MM.1S (cell line): ENCODE measurements at regions not wholly inside any gene's neighbourhood (a gene's known extent, or its start where the extent isn't known, plus 50 kb on each side); places are given as distances from the start of the nearest gene placed in this dataset.

Source experiments
- DNase-seq: peaks from one replicate; pipeline ENCODE4 v3.0.0-alpha.2; 2015
- H2AFZ ChIP-seq: fragments of 300-600 bp; sonication (generic); 2 replicates; pipeline ENCODE4 v1.6.0; 2016; ENCODE audit warnings: antibody characterized with exemption, low read length
- H3F3A ChIP-seq: fragments of 300-600 bp; sonication (generic); 2 replicates; pipeline ENCODE4 v1.6.1; 2016; ENCODE audit warnings: mild to moderate bottlenecking, antibody characterized with exemption, low read length, moderate library complexity, mixed read lengths; ENCODE audit not compliant: insufficient read depth
- H3K27ac ChIP-seq: fragments of 300-600 bp; sonication (generic); 2 replicates; pipeline ENCODE4 v1.5.1; 2016; ENCODE audit warnings: mild to moderate bottlenecking, low read length
- H3K27me3 ChIP-seq: fragments of 300-600 bp; sonication (generic); replicated peaks from 2 replicates; pipeline ENCODE4 v1.6.0; 2016; ENCODE audit warnings: low read length; ENCODE audit not compliant: insufficient read depth
- H3K36me3 ChIP-seq: fragments of 300-600 bp; sonication (generic); replicated peaks from 2 replicates; pipeline ENCODE4 v1.6.1; 2016; ENCODE audit warnings: mild to moderate bottlenecking, low read length, mixed read lengths; ENCODE audit not compliant: insufficient read depth
- H3K4me1 ChIP-seq: fragments of 300-600 bp; sonication (generic); 2 replicates; pipeline ENCODE4 v1.6.1; 2016; ENCODE audit warnings: low read length, mixed read lengths
- H3K4me2 ChIP-seq: fragments of 300-600 bp; sonication (generic); 2 replicates; pipeline ENCODE4 v1.6.0; 2016; ENCODE audit warnings: low read depth, low read length
- H3K4me3 ChIP-seq: fragments of 300-600 bp; sonication (generic); 2 replicates; pipeline ENCODE4 v1.5.1; 2016; ENCODE audit warnings: low read length, mixed read lengths
- H3K79me2 ChIP-seq: fragments of 300-600 bp; sonication (generic); 2 replicates; pipeline ENCODE4 v1.6.1; 2016; ENCODE audit warnings: mixed run types, low read length, mixed read lengths
- H3K9ac ChIP-seq: fragments of 300-600 bp; sonication (generic); 2 replicates; pipeline ENCODE4 v1.6.1; 2016; ENCODE audit warnings: low read length, mixed read lengths
- H3K9me2 ChIP-seq: fragments of 300-600 bp; sonication (generic); replicated peaks from 2 replicates; pipeline ENCODE4 v1.6.1; 2016; ENCODE audit warnings: mild to moderate bottlenecking, low read length, mixed read lengths; ENCODE audit not compliant: insufficient read depth
- H3K9me3 ChIP-seq: fragments of 300-600 bp; sonication (generic); replicated peaks from 2 replicates; pipeline ENCODE4 v1.6.1; 2016; ENCODE audit warnings: mild to moderate bottlenecking, low read length, mixed read lengths; ENCODE audit not compliant: insufficient read depth
- H4K20me1 ChIP-seq: fragments of 300-600 bp; sonication (generic); 2 replicates; pipeline ENCODE4 v1.6.1; 2016; ENCODE audit warnings: mild to moderate bottlenecking, low read length, moderate library complexity, mixed read lengths; ENCODE audit not compliant: insufficient read depth
- CTCF ChIP-seq: fragments of 300-600 bp; sonication (generic); IDR thresholded peaks from 2 replicates; pipeline ENCODE4 v1.5.1; 2016; ENCODE audit warnings: antibody characterized with exemption, low read length, mixed read lengths
- EZH2 ChIP-seq: fragments of 300-600 bp; sonication (generic); optimal IDR thresholded peaks from 2 replicates; pipeline ENCODE3; 2017; ENCODE audit warnings: low read depth, mild to moderate bottlenecking, antibody characterized with exemption, low read length, mixed read lengths
- EZH2phosphoT487 ChIP-seq: fragments of 300-600 bp; sonication (generic); IDR thresholded peaks from 2 replicates; pipeline ENCODE4 v1.6.1; 2018; ENCODE audit warnings: antibody characterized with exemption, low read length

- no peaks in the 10 kb centered on the region for H4K20me1 ChIP-seq
- no peak overlapping the region for H3K27ac ChIP-seq
- H3K9me3 ChIP-seq = no peaks in the 10 kb centered on the region
- no peaks in the 10 kb centered on the region for H3F3A ChIP-seq
- TF ChIP-seq EZH2phosphoT487 = no peak
- peak; percentile 73 for TF ChIP-seq CTCF
- no peak for TF ChIP-seq EZH2
- no peaks in the 10 kb centered on the region for H3K27me3 ChIP-seq
- H3K79me2 ChIP-seq = no peaks in the 10 kb centered on the region
- H3K9ac ChIP-seq = no peak overlapping the region
- DNase-seq = peak; percentile 39
- H3K9me2 ChIP-seq = no peaks in the 10 kb centered on the region
- no peak overlapping the region for H2AFZ ChIP-seq
- H3K4me1 ChIP-seq = no peaks in the 10 kb centered on the region
- H3K4me2 ChIP-seq = no peak overlapping the region
- H3K36me3 ChIP-seq = no peaks in the 10 kb centered on the region
- H3K4me3 ChIP-seq = no peak overlapping the region
Measured at GRCh38 chr4:79042079-79042674, 102.9 kb upstream of the PAQR3 start.

- H3K27ac ChIP-seq = no peak overlapping the region
- H3K4me1 ChIP-seq = no peaks in the 10 kb centered on the region
- DNase-seq = no peak
- no peaks in the 10 kb centered on the region for H3K9me3 ChIP-seq
- no peaks in the 10 kb centered on the region for H3K36me3 ChIP-seq
- H3K27me3 ChIP-seq = no peaks in the 10 kb centered on the region
- no peak overlapping the region for H2AFZ ChIP-seq
- H4K20me1 ChIP-seq = no peaks in the 10 kb centered on the region
- no peak overlapping the region for H3K9ac ChIP-seq
- no peaks in the 10 kb centered on the region for H3F3A ChIP-seq
- H3K9me2 ChIP-seq = no peaks in the 10 kb centered on the region
- no peak overlapping the region for H3K4me2 ChIP-seq
- TF ChIP-seq EZH2 = no peak
- no peak for TF ChIP-seq EZH2phosphoT487
- TF ChIP-seq CTCF = no peak
- no peak overlapping the region for H3K4me3 ChIP-seq
- no peaks in the 10 kb centered on the region for H3K79me2 ChIP-seq
Measured at GRCh38 chr4:79034544-79034943, 95.3 kb upstream of the PAQR3 start.

DNA sequence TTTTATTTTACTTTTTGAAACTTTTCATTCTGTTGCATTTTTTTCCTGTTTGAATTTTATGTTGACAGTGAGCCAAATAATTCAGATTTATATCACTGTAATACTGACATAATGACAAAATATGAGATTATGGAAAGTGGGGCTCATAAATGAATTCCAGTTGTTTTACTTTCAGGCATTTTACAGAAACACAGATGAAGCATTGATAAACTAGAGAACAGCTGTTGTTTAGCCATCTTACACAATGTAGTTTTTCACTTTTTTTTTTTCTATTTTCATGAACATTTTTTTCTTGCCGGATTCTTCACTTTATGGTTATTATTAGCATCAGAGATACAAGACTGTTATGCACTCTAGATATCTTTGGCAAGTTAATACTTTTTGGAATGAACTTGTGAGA lies 91.7 kb upstream of the PAQR3 start:
- H3K36me3 ChIP-seq = no peaks in the 10 kb centered on the region
- no peaks in the 10 kb centered on the region for H3K9me2 ChIP-seq
- no peaks in the 10 kb centered on the region for H3K27me3 ChIP-seq
- no peak for DNase-seq
- no peak overlapping the region for H3K4me3 ChIP-seq
- no peaks in the 10 kb centered on the region for H4K20me1 ChIP-seq
- H3K9ac ChIP-seq = no peak overlapping the region
- no peaks in the 10 kb centered on the region for H3F3A ChIP-seq
- no peaks in the 10 kb centered on the region for H3K9me3 ChIP-seq
- no peak overlapping the region for H2AFZ ChIP-seq
- no peaks in the 10 kb centered on the region for H3K4me1 ChIP-seq
- no peak overlapping the region for H3K27ac ChIP-seq
- H3K4me2 ChIP-seq = no peak overlapping the region
- no peak for TF ChIP-seq EZH2phosphoT487
- TF ChIP-seq CTCF = no peak
- no peak for TF ChIP-seq EZH2
- no peaks in the 10 kb centered on the region for H3K79me2 ChIP-seq
